ENCODE measurements at regions not wholly inside any gene's neighbourhood (a gene's known extent, or its start where the extent isn't known, plus 50 kb on each side); places are given as distances from the start of the nearest gene placed in this dataset.

DNA sequence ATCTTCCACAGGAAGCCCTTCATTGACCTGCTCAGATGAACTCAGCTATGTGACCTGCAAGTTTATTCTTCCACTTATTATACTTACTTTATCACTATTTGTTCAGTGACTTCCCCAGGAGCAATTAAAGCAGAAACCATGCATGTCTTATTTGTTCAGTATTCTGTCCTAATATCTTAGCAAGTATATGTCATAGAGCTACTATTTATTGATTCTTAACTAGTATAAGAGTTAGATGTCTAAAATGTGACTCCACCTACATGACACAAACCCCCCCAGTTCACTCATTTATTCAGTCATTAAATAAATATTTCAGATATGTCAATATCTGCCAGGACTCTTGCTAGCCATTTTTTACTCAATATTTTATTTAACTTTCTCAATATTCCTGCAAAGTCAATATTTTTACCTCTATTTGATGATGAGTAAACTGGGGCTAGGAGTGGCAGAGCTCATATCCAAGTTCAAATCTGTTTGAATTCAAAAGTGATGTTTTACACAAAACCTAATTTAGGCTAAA lies 469.0 kb upstream of the USP24 start:
- no peak overlapping the region for H3K4me3 ChIP-seq (replicated peaks; ENCODE audit: low read depth, low read length)
- TF ChIP-seq CTCF (IDR thresholded peaks at IDR 0.05; ENCODE audit: low read depth, low read length, missing control alignments), result no peak
- no peak for DNase-seq (ENCODE audit: extremely low read depth, low read depth)

DNA sequence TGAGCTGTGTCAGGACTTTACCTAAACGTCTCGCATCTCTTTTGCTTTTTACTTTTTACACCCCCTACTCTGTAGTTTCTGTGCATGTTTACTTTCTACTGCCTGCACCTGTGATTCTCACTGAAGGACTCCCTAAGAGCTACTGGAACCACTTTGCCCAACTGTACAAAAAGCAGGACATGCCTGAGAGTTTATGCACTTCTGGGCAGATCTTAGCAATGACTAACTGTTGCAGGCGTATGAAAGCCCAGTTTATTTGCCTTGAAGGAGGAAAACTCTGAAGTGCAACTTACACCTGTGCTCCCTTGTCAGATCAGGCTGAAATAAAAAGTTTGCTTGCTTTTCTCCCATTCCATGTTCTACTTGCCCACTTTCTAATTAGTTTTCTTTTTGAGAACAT lies 467.0 kb upstream of the USP24 start:
- DNase-seq (ENCODE audit: extremely low read depth, low read depth), result no peak
- TF ChIP-seq CTCF (IDR thresholded peaks at IDR 0.05; ENCODE audit: low read depth, low read length, missing control alignments), result no peak
- no peak overlapping the region for H3K4me3 ChIP-seq (replicated peaks; ENCODE audit: low read depth, low read length)

- TF ChIP-seq CTCF (IDR thresholded peaks at IDR 0.05; ENCODE audit: low read depth, low read length, missing control alignments), result no peak
- no peak overlapping the region for H3K4me3 ChIP-seq (replicated peaks; ENCODE audit: low read depth, low read length)
- no peak for DNase-seq (ENCODE audit: extremely low read depth, low read depth)
These were observed 464.8 kb upstream of the USP24 start for GRCh38 chr1:55679971-55680370.

DNA sequence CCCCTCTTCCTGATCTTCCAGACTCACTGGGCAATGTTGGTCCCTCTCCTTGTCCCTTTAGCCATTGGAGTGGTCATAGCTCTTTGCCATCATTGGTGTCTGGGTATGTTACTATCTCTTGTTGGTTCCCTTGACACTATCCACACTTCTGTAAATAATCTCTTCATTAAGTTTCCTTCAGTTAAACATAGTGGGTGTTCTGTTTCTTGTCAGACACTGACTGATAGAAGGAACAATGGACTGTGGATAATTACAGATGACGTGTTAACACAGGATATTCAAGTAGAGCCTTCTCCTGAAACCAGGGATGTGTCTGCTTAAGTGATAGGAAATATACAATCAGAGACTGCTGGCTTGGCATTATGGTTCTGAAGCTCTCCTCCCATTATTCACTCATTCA lies 458.3 kb upstream of the USP24 start:
- no peak for TF ChIP-seq CTCF (IDR thresholded peaks at IDR 0.05; ENCODE audit: low read depth, low read length, missing control alignments)

GRCh38 chr1:55670331-55671082 lies 455.3 kb upstream of the USP24 start:
- no peak for TF ChIP-seq CTCF (IDR thresholded peaks at IDR 0.05; ENCODE audit: low read depth, low read length, missing control alignments)
- H3K4me3 ChIP-seq (replicated peaks; ENCODE audit: low read depth, low read length), result no peak overlapping the region
- DNase-seq (ENCODE audit: extremely low read depth, low read depth), result no peak

More for the DNA sequence above, 458.3 kb upstream of the USP24 start:
- H3K4me3 ChIP-seq (replicated peaks; ENCODE audit: low read depth, low read length), result no peak overlapping the region
- DNase-seq (ENCODE audit: extremely low read depth, low read depth), result no peak

GRCh38 chr1:55669293-55669692 lies 454.1 kb upstream of the USP24 start:
- H3K4me3 ChIP-seq (replicated peaks; ENCODE audit: low read depth, low read length), result no peak overlapping the region
- DNase-seq (ENCODE audit: extremely low read depth, low read depth), result no peak
- TF ChIP-seq CTCF (IDR thresholded peaks at IDR 0.05; ENCODE audit: low read depth, low read length, missing control alignments), result no peak

Data from HFF-Myc (cell line).